ENCODE measurements at regions not wholly inside any gene's neighbourhood (a gene's known extent, or its start where the extent isn't known, plus 50 kb on each side); places are given as distances from the start of the nearest gene placed in this dataset.
"Not testable (repeated sequence)": the region's sequence is repeated elsewhere in the genome, so short reads cannot be mapped to it uniquely, and the experiment has no call there.

DNA sequence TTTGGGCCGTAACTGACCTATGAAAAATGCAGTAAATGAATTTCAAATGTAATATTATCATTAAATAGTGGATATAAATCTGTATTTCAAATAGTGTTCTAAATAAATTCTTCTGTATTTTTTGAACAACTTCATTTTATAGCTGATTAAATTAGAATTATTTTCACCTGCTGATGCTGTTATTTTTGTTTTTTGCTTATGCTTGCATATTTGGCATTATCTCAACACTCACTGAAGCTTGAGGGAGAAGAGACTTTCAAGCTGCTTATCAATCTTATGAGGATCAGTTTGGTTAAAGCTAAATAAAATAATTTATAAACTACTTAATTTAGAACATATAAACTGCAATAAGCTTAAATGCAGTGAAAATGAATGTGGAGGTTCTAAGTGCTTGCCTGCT is 251.3 kb upstream of the PCDH9 start:
- DNase-seq = no peak

GRCh38 chr13:67474115-67474514 is 244.0 kb upstream of the PCDH9 start:
- no peak for DNase-seq

DNA sequence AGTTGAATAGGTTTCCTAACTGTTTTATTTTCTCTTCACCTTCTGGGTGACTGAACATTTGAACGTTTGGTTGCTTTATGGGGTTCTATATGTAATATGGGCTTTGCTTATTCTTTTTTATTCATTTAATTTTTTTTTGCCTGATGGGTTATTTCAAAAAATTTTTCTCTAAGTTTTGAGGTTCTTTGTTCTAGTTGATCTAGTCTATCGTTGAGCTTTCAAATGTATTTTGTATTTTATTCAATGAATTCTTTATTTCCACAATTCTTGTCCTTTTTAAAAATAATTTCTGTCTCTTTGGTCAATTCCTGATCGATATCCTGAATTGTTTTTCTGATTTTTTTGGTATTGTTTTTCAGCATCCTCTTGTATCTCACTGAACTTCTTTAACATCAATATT is 239.5 kb upstream of the PCDH9 start:
- no peak for DNase-seq

GRCh38 chr13:67466569-67466968 is 236.4 kb upstream of the PCDH9 start:
- no peak for DNase-seq

- no peak for DNase-seq
Measured at GRCh38 chr13:67464154-67464553, 234.0 kb upstream of the PCDH9 start.

DNA sequence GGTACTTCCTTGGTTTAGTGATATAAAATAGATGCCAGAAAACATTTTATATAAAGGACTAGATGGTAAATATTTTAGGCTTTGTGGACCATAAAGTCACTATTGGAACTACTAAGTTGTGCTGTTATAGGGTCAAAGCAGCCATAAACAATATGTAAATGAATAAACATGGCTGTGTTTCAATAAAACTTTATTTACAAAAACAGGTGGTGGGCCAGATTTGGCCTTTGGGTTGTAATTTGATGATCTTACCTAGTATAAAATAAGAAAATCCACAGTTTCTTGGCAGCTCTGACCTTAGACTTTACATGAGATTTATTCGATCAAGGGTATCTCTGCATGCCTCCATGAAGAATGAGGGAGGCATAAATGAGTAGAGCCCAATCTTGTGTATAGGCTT is 232.0 kb upstream of the PCDH9 start:
- DNase-seq = no peak

DNA sequence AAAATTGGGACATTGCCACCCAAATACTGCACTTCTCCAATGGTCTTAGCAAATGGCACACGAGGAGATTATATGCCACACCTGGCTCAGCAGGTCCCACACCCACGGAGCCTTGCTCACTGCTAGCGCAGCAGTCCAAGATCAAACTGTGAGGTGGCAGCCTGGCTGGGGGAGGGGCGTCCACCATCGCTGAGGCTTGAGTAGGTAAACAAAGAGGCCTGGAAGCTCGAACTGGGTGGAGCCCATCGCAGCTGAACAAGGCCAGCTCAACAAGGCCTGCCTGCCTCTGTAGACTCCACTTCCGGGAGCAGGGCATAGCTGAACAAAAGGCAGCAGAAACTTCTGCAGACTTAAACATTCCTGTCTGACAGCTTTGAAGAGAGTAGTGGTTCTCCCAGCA is 222.4 kb upstream of the PCDH9 start:
- not testable (repeated sequence) for DNase-seq

GRCh38 chr13:67445436-67445835 is 215.3 kb upstream of the PCDH9 start:
- DNase-seq = no peak

DNA sequence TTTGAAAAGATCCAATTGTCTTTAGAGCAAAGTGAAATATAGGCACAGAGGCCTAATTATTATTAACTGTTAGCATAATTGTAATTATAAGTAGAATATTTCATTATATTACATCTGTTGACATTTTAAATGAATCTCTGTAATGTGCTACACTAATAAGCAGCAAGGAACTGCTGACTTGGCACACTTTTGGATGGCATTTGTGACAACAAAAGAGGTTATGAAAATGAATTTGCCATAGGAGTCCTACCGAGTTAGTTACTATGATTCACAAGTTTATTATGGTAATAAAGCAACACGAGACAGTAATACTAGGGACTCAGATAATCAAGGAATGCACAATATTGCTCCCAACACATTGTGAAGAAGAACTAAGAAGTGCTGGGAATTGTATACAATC is 213.8 kb upstream of the PCDH9 start:
- DNase-seq = no peak

- no peak for DNase-seq
Measured at GRCh38 chr13:67440236-67440975, 210.3 kb upstream of the PCDH9 start.

- DNase-seq = no peak
Measured at GRCh38 chr13:67439365-67439764, 209.2 kb upstream of the PCDH9 start.

DNA sequence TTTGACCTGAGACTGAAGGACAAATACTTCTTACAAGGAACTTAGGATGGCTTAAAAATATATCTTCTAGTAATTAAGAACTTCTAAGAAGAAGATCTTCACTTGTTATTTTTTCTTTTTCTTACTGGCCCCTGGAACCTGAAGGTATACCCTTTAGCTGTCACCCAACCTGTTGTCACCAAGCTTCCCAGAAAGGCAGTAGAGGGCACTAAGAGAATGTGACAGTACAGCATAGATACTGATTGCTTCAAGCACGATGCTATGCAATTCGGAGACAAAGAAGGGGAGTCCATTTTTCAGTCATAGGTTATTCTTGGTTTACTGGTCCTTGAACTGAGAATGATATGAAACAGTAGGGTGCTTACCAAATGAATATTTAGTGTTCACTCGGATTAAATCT is 208.3 kb upstream of the PCDH9 start:
- DNase-seq = no peak

DNA sequence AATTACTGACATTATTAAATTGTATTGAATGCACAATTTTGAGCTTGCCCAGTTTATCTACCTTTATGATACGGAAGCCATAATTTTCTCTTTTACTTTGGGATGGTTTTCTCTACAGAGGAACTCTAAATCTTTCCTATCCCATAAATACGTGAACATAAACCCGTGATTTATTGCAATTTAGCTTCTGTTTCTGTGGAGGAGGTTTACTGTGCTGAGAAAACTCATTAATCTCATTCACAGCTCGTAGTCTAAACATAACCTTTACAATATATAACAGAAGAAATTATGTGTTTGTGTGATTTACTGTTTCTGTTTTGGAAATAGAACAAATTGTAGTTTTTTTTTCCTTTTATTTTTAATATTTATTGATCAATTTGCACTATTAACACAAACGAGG is 207.1 kb upstream of the PCDH9 start:
- no peak for DNase-seq

- no peak for DNase-seq
Measured at GRCh38 chr13:67421475-67421874, 191.3 kb upstream of the PCDH9 start.

DNA sequence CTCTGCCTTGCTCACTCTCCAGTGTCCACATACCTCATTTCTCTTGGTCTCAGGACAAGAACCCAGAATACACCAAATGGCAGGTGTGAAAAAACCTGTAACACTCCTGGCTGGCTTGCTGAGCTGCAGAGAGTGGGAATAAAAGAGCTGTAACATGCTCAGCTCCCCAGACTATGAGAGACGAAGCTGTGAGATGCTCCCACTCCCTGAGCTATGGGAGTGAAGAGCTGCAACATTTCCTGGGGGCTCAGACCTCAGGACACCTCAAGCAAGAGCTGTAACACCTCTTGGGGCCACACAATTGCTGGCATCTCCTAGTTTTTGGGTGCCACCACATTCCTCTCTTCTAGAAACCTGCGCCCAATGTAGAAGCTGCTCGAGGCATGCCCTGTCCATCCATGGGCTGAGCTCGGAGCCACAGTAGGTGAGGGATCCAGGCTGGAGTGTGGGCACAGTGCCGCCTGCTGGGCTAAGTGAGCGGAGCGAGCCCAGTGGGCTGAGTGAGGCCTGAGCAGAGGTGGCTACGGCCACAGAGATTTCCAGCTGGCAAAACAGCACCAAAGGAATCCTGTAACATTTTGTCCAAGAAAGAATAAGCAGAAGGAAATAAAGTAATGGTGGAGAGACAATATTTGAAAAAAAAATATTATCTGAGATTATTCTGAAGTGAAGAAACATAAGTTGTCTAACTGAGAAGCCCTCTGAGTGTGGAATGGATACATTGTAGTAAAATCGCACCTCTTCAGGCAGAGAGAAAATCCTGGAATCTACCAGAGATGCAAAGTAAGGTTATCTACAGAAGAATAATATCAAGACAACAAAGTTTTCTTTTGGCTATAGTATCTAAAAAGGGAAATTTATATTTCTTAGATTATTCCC is 186.2 kb upstream of the PCDH9 start:
- no peak for DNase-seq

- DNase-seq = no peak
Measured at GRCh38 chr13:67410645-67411044, 180.5 kb upstream of the PCDH9 start.

DNA sequence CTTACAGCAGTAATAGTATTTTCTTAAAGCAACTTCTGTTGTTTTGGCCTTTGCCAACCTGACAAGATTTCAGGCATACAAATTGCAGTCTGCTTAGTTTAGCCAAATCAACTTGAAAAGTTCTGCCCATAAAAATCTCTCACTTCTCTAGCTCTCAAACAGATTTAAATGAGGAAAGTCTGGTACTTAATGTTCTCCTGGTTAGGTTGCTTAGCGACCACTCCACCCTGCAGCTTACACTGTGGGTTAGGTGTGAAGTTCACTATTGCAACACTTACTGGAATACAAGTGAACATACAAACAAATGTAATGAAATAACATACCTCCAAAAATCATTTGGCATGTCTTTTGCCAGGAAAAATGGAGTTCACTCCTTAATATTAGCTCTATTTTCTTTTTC is 178.7 kb upstream of the PCDH9 start:
- DNase-seq = no peak

DNA sequence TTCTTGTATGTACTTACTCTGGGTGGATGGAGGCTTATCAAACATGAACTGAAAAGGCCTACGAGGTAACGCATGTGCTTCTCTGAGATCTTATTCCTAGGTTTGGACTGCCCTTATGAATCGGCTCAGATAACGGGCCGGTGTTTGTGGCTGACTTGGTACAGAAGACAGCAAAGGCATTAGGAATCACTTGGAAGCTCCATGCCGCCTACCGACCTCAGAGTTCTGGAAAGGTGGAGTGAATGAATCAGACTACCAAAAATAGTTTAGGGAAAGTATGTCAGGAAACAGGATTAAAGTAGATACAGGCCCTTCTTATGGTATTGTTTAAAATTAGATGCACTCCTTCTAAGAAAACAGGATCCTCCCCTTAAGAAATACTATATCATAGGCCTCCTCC is 172.4 kb upstream of the PCDH9 start:
- DNase-seq = no peak

GRCh38 chr13:67395577-67395976 is 165.4 kb upstream of the PCDH9 start:
- no peak for DNase-seq

DNA sequence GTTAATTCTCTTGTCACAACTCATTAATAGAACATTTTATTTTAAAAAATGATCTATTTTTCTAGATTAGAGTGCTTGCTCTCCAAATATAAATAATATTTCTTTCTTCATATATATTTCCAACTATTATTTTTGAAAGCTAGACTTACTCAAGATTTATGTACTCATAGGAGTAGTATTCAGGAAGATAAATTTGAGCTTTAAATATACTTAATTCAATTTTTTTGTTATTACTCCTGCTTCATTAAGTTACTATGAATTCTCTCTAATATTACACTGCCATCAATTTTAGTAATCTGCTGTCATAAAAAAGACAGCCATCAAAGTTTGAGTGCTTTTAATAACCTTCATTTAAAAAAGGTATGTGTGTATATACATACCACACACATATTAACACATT is 161.9 kb upstream of the PCDH9 start:
- DNase-seq = no peak

GRCh38 chr13:67390462-67391086 is 160.4 kb upstream of the PCDH9 start:
- DNase-seq = no peak

- no peak for DNase-seq
Measured at GRCh38 chr13:67389171-67389570, 159.0 kb upstream of the PCDH9 start.

- peak; percentile 3 for DNase-seq
Measured at GRCh38 chr13:67383109-67383757, 153.1 kb upstream of the PCDH9 start.
